ENCODE measurements at regions not wholly inside any gene's neighbourhood (a gene's known extent, or its start where the extent isn't known, plus 50 kb on each side); places are given as distances from the start of the nearest gene placed in this dataset.

- Histone ChIP-seq H3K4me1 (ENCODE audit: control insufficient read depth, extremely low read depth, insufficient read depth, low read length) (no peaks in the 10 kb centered on the region), H3K4me3 (ENCODE audit: control insufficient read depth in 2 of 3, extremely low read depth in 1 of 3, insufficient read depth in 2 of 3, low read depth in 1 of 3, low read length in 3 of 3) (no peak overlapping the region), H3K9me1 (ENCODE audit: control insufficient read depth, extremely low read depth, insufficient read depth, low read length) (no peaks in the 10 kb centered on the region), H3K9ac (ENCODE audit: control insufficient read depth, extremely low read depth, insufficient read depth, low read length) (no peak overlapping the region), H3K27me3 (ENCODE audit: control insufficient read depth, extremely low read depth, insufficient read depth, low read length) (no peaks in the 10 kb centered on the region), H2AFZ (ENCODE audit: control insufficient read depth, low read length) (no peak overlapping the region), H3K79me2 (ENCODE audit: control insufficient read depth, insufficient read depth, low read length) (no peaks in the 10 kb centered on the region), H3K9me3 (ENCODE audit: control insufficient read depth, low read depth, low read length) (no peaks in the 10 kb centered on the region), H3K27ac (ENCODE audit: control insufficient read depth, insufficient read depth, low read length) (no peak overlapping the region), H3K4me2 (ENCODE audit: control insufficient read depth, extremely low read depth, insufficient read depth, low read depth, low read length) (no peak overlapping the region), H3K36me3 (ENCODE audit: control insufficient read depth in 2 of 2, extremely low read depth in 1 of 2, insufficient read depth in 2 of 2, low read length in 2 of 2) (no peaks in the 10 kb centered on the region), H4K20me1 (ENCODE audit: control insufficient read depth, extremely low read depth, insufficient read depth, low read length) (no peaks in the 10 kb centered on the region)
- dilution Hi-C loops (cut with MboI; ENCODE audit: extremely low pct_ligation_motif_present, low sequenced_read_pairs): no loop called here
- no peak for FAIRE-seq
- no peak for DNase-seq (ENCODE audit: low read depth, low spot score)
- TF ChIP-seq, protein P1, sequence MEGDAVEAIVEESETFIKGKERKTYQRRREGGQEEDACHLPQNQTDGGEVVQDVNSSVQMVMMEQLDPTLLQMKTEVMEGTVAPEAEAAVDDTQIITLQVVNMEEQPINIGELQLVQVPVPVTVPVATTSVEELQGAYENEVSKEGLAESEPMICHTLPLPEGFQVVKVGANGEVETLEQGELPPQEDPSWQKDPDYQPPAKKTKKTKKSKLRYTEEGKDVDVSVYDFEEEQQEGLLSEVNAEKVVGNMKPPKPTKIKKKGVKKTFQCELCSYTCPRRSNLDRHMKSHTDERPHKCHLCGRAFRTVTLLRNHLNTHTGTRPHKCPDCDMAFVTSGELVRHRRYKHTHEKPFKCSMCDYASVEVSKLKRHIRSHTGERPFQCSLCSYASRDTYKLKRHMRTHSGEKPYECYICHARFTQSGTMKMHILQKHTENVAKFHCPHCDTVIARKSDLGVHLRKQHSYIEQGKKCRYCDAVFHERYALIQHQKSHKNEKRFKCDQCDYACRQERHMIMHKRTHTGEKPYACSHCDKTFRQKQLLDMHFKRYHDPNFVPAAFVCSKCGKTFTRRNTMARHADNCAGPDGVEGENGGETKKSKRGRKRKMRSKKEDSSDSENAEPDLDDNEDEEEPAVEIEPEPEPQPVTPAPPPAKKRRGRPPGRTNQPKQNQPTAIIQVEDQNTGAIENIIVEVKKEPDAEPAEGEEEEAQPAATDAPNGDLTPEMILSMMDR (optimal IDR thresholded peaks at IDR 0.05 in 1 of 3, IDR thresholded peaks at IDR 0.05 in 1 of 3, conservative IDR thresholded peaks at IDR 0.05 in 1 of 3; ENCODE audit: extremely low read depth in 1 of 3, insufficient read depth in 2 of 3, low read length in 3 of 3): no peak
- TF ChIP-seq EZH2 (IDR thresholded peaks at IDR 0.05; ENCODE audit: low read length): no peak
Observed at GRCh38 chr13:76216729-76217128, 580.6 kb downstream of the LMO7 start.

GRCh38 chr13:76214001-76214400 lies 577.9 kb downstream of the LMO7 start:
- no peak for TF ChIP-seq EZH2 (IDR thresholded peaks at IDR 0.05; ENCODE audit: low read length)
- TF ChIP-seq, protein P1 (optimal IDR thresholded peaks at IDR 0.05 in 1 of 3, IDR thresholded peaks at IDR 0.05 in 1 of 3, conservative IDR thresholded peaks at IDR 0.05 in 1 of 3; ENCODE audit: extremely low read depth in 1 of 3, insufficient read depth in 2 of 3, low read length in 3 of 3): no peak
- Histone ChIP-seq H3K27ac (ENCODE audit: control insufficient read depth, insufficient read depth, low read length) (no peak overlapping the region), H3K4me3 (ENCODE audit: control insufficient read depth in 2 of 3, extremely low read depth in 1 of 3, insufficient read depth in 2 of 3, low read depth in 1 of 3, low read length in 3 of 3) (no peak overlapping the region), H3K9ac (ENCODE audit: control insufficient read depth, extremely low read depth, insufficient read depth, low read length) (no peak overlapping the region), H4K20me1 (ENCODE audit: control insufficient read depth, extremely low read depth, insufficient read depth, low read length) (no peaks in the 10 kb centered on the region), H3K79me2 (ENCODE audit: control insufficient read depth, insufficient read depth, low read length) (no peaks in the 10 kb centered on the region), H2AFZ (ENCODE audit: control insufficient read depth, low read length) (no peak overlapping the region), H3K36me3 (ENCODE audit: control insufficient read depth in 2 of 2, extremely low read depth in 1 of 2, insufficient read depth in 2 of 2, low read length in 2 of 2) (no peaks in the 10 kb centered on the region), H3K4me2 (ENCODE audit: control insufficient read depth, extremely low read depth, insufficient read depth, low read depth, low read length) (no peak overlapping the region), H3K9me3 (ENCODE audit: control insufficient read depth, low read depth, low read length) (no peaks in the 10 kb centered on the region), H3K4me1 (ENCODE audit: control insufficient read depth, extremely low read depth, insufficient read depth, low read length) (no peaks in the 10 kb centered on the region), H3K27me3 (ENCODE audit: control insufficient read depth, extremely low read depth, insufficient read depth, low read length) (no peaks in the 10 kb centered on the region), H3K9me1 (ENCODE audit: control insufficient read depth, extremely low read depth, insufficient read depth, low read length) (no peaks in the 10 kb centered on the region)
- FAIRE-seq (no peak), DNase-seq (ENCODE audit: low read depth, low spot score) (no peak)
- dilution Hi-C loops (cut with MboI; ENCODE audit: extremely low pct_ligation_motif_present, low sequenced_read_pairs): no loop called here
